ENCODE measurements at regions not wholly inside any gene's neighbourhood (a gene's known extent, or its start where the extent isn't known, plus 50 kb on each side); places are given as distances from the start of the nearest gene placed in this dataset.

- TF ChIP-seq GLIS3 (CRISPR knock-in tag; IDR thresholded peaks at IDR 0.05) (no peak), PPARA (CRISPR knock-in tag; IDR thresholded peaks at IDR 0.05; ENCODE audit: borderline replicate concordance) (no peak), ZFP30 (CRISPR knock-in tag; IDR thresholded peaks at IDR 0.05) (no peak), TOX (CRISPR knock-in tag; IDR thresholded peaks at IDR 0.05; ENCODE audit: borderline replicate concordance) (no peak), SNAI2 (CRISPR knock-in tag; IDR thresholded peaks at IDR 0.05) (no peak), ZNF70 (CRISPR knock-in tag; IDR thresholded peaks at IDR 0.05) (no peak), CREB5 (CRISPR knock-in tag; IDR thresholded peaks at IDR 0.05; ENCODE audit: low read depth) (no peak), ZNF8 (CRISPR knock-in tag; IDR thresholded peaks at IDR 0.05) (no peak), CSDC2 (CRISPR knock-in tag; IDR thresholded peaks at IDR 0.05) (no peak), ZNF565 (CRISPR knock-in tag; conservative IDR thresholded peaks at IDR 0.05; ENCODE audit: low read depth) (no peak), OSR1 (CRISPR knock-in tag; IDR thresholded peaks at IDR 0.05) (no peak), ZFP3 (CRISPR knock-in tag; IDR thresholded peaks at IDR 0.05) (no peak), PATZ1 (CRISPR knock-in tag; IDR thresholded peaks at IDR 0.05; ENCODE audit: borderline replicate concordance) (no peak), CSRNP3 (CRISPR knock-in tag; IDR thresholded peaks at IDR 0.05) (no peak)
- ATAC-seq, result no peak
Measured at GRCh38 chr14:46279776-46280175, 371.8 kb downstream of the RPL10L start.

- TF ChIP-seq CSDC2 (CRISPR knock-in tag; IDR thresholded peaks at IDR 0.05) (no peak), TCF4 (CRISPR knock-in tag; IDR thresholded peaks at IDR 0.05; ENCODE audit: borderline replicate concordance) (no peak), POU6F1 (CRISPR knock-in tag; IDR thresholded peaks at IDR 0.05; ENCODE audit: borderline replicate concordance, low read depth) (no peak), ESRRG (CRISPR knock-in tag; IDR thresholded peaks at IDR 0.05) (no peak), TOX (CRISPR knock-in tag; IDR thresholded peaks at IDR 0.05; ENCODE audit: borderline replicate concordance) (no peak), CSRNP3 (CRISPR knock-in tag; IDR thresholded peaks at IDR 0.05) (no peak), RARB (CRISPR knock-in tag; IDR thresholded peaks at IDR 0.05) (no peak), ZFP3 (CRISPR knock-in tag; IDR thresholded peaks at IDR 0.05) (no peak)
- no peak for ATAC-seq
Measured at GRCh38 chr14:46279327-46279726, 372.3 kb downstream of the RPL10L start.

GRCh38 chr14:46259536-46259935 lies 392.0 kb downstream of the RPL10L start:
- ATAC-seq, result no peak
- TF ChIP-seq ZNF8 (CRISPR knock-in tag; IDR thresholded peaks at IDR 0.05) (no peak), ZC3H10 (CRISPR knock-in tag; IDR thresholded peaks at IDR 0.05) (no peak), OSR1 (CRISPR knock-in tag; IDR thresholded peaks at IDR 0.05) (no peak)

- no peak for ATAC-seq
- no peak for TF ChIP-seq BACH2 (CRISPR knock-in tag; IDR thresholded peaks at IDR 0.05; ENCODE audit: borderline replicate concordance)
Measured at GRCh38 chr14:46256381-46256780, 395.2 kb downstream of the RPL10L start.

All from SK-N-SH treated with all-trans-retinoic acid at 6 μM for 48 hours (cell line).